NCI-H748 (cell line): ENCODE measurements at regions not wholly inside any gene's neighbourhood (a gene's known extent, or its start where the extent isn't known, plus 50 kb on each side); places are given as distances from the start of the nearest gene placed in this dataset.

Source experiments
- DNase-seq: peaks from one replicate; lab custom pipeline; 2025; ENCODE audit not compliant: unreplicated experiment; lab: John Stamatoyannopoulos, UW

- DNase-seq: no peak
These were observed 293.5 kb downstream of the GBA3 start for GRCh38 chr4:22986262-22986661.

GRCh38 chr4:22984390-22984789 is 291.7 kb downstream of the GBA3 start:
- DNase-seq: no peak

- DNase-seq: peak; percentile 0
These were observed 285.9 kb downstream of the GBA3 start for GRCh38 chr4:22978656-22979055.

GRCh38 chr4:22970665-22971064 is 277.9 kb downstream of the GBA3 start:
- no peak for DNase-seq

- DNase-seq: no peak
These were observed 276.7 kb downstream of the GBA3 start for GRCh38 chr4:22969287-22969896.

GRCh38 chr4:22962295-22962694 is 269.6 kb downstream of the GBA3 start:
- peak; percentile 32 for DNase-seq

- no peak for DNase-seq
These were observed 266.7 kb downstream of the GBA3 start for GRCh38 chr4:22959483-22959882.

- no peak for DNase-seq
These were observed 265.1 kb downstream of the GBA3 start for GRCh38 chr4:22957774-22958309.

- DNase-seq: no peak
These were observed 256.6 kb downstream of the GBA3 start for GRCh38 chr4:22949161-22949855.

- no peak for DNase-seq
These were observed 255.1 kb downstream of the GBA3 start for GRCh38 chr4:22947851-22948250.

- DNase-seq: no peak
These were observed 250.3 kb downstream of the GBA3 start for GRCh38 chr4:22942920-22943559.

GRCh38 chr4:22941688-22942375 is 249.1 kb downstream of the GBA3 start:
- DNase-seq: peak; percentile 80

- no peak for DNase-seq
These were observed 239.6 kb downstream of the GBA3 start for GRCh38 chr4:22932326-22932725.

- no peak for DNase-seq
These were observed 229.7 kb downstream of the GBA3 start for GRCh38 chr4:22922426-22922825.

GRCh38 chr4:22921936-22922335 is 229.2 kb downstream of the GBA3 start:
- DNase-seq: no peak

- no peak for DNase-seq
These were observed 218.5 kb downstream of the GBA3 start for GRCh38 chr4:22911285-22911684.

- no peak for DNase-seq
These were observed 217.5 kb downstream of the GBA3 start for GRCh38 chr4:22910200-22910599.

- DNase-seq: peak; percentile 27
These were observed 213.3 kb downstream of the GBA3 start for GRCh38 chr4:22906045-22906444.

- DNase-seq: no peak
These were observed 211.2 kb downstream of the GBA3 start for GRCh38 chr4:22903913-22904312.

- DNase-seq: peak; percentile 15
These were observed 208.9 kb downstream of the GBA3 start for GRCh38 chr4:22901631-22902030.

GRCh38 chr4:22900876-22901275 is 208.1 kb downstream of the GBA3 start:
- no peak for DNase-seq
